ENCODE measurements at regions not wholly inside any gene's neighbourhood (a gene's known extent, or its start where the extent isn't known, plus 50 kb on each side); places are given as distances from the start of the nearest gene placed in this dataset.
A peak's percentile ranks its signal among the peaks of the same experiment; 100 is the strongest.
"Not testable (repeated sequence)": the region's sequence is repeated elsewhere in the genome, so short reads cannot be mapped to it uniquely, and the experiment has no call there.

- Histone ChIP-seq H3K4me3 (peak overlapping the region; percentile 43), H3K27ac (replicated peaks) (peak overlapping the region; percentile 94), H3K36me3 (no peaks in the 10 kb centered on the region), H3K4me1 (peaks cover 64% of the 10 kb centered on the region), H3K9me3 (replicated peaks) (no peaks in the 10 kb centered on the region), H3K27me3 (ENCODE audit: low read depth) (no peaks in the 10 kb centered on the region)
- TF ChIP-seq CTCF (IDR thresholded peaks at IDR 0.05; ENCODE audit: borderline replicate concordance): no peak
- DNase-seq: no peak
- intact Hi-C loops (cut with micrococcal nuclease): no loop called here
Observed at GRCh38 chr5:115424030-115424429, 120.5 kb downstream of the FEM1C start.

GRCh38 chr5:115423541-115423940, 121.0 kb downstream of the FEM1C start:
- TF ChIP-seq CTCF (IDR thresholded peaks at IDR 0.05; ENCODE audit: borderline replicate concordance): no peak
- Histone ChIP-seq H3K27me3 (ENCODE audit: low read depth) (no peaks in the 10 kb centered on the region), H3K4me1 (peaks cover 69% of the 10 kb centered on the region), H3K9me3 (replicated peaks) (no peaks in the 10 kb centered on the region), H3K36me3 (no peaks in the 10 kb centered on the region), H3K27ac (replicated peaks) (peak overlapping the region; percentile 94), H3K4me3 (peak overlapping the region; percentile 43)
- intact Hi-C loops (cut with micrococcal nuclease): no loop called here
- DNase-seq: peak; percentile 81

- Histone ChIP-seq H3K27me3 (ENCODE audit: low read depth) (no peaks in the 10 kb centered on the region), H3K36me3 (no peaks in the 10 kb centered on the region), H3K9me3 (replicated peaks) (no peaks in the 10 kb centered on the region), H3K4me1 (peaks cover 70% of the 10 kb centered on the region), H3K4me3 (peak overlapping the region; percentile 43), H3K27ac (replicated peaks) (peak overlapping the region; percentile 94)
- intact Hi-C loops (cut with micrococcal nuclease): no loop called here
- no peak for TF ChIP-seq CTCF (IDR thresholded peaks at IDR 0.05; ENCODE audit: borderline replicate concordance)
- DNase-seq: no peak
Observed at GRCh38 chr5:115423051-115423450, 121.5 kb downstream of the FEM1C start.

- H3K4me1 ChIP-seq: peaks cover 60% of the 10 kb centered on the region
- H3K4me3 ChIP-seq; H3K27me3 ChIP-seq (ENCODE audit: low read depth); H3K36me3 ChIP-seq; H3K27ac ChIP-seq (replicated peaks); intact Hi-C loops (cut with micrococcal nuclease); H3K9me3 ChIP-seq (replicated peaks); DNase-seq: not testable (repeated sequence)
Observed at GRCh38 chr5:115420812-115421211, 123.8 kb downstream of the FEM1C start.

- Histone ChIP-seq H3K4me1 (peaks cover 62% of the 10 kb centered on the region), H3K36me3 (no peaks in the 10 kb centered on the region), H3K9me3 (replicated peaks) (no peaks in the 10 kb centered on the region), H3K27ac (replicated peaks) (no peak overlapping the region), H3K27me3 (ENCODE audit: low read depth) (no peaks in the 10 kb centered on the region), H3K4me3 (no peak overlapping the region)
- DNase-seq: no peak
- no peak for TF ChIP-seq CTCF (IDR thresholded peaks at IDR 0.05; ENCODE audit: borderline replicate concordance)
- intact Hi-C loops (cut with micrococcal nuclease): no loop called here
Observed at GRCh38 chr5:115419846-115420585, 123.6 kb upstream of the CCDC112 start.

GRCh38 chr5:115418788-115419187, 122.3 kb upstream of the CCDC112 start:
- H3K4me1 ChIP-seq: peaks cover 62% of the 10 kb centered on the region
- H3K9me3 ChIP-seq (replicated peaks): no peaks in the 10 kb centered on the region
- no peak for DNase-seq
- intact Hi-C loops (cut with micrococcal nuclease): no loop called here
- no peaks in the 10 kb centered on the region for H3K27me3 ChIP-seq (ENCODE audit: low read depth)
- H3K27ac ChIP-seq (replicated peaks): no peak overlapping the region
- no peaks in the 10 kb centered on the region for H3K36me3 ChIP-seq
- H3K4me3 ChIP-seq: no peak overlapping the region
- TF ChIP-seq CTCF (IDR thresholded peaks at IDR 0.05; ENCODE audit: borderline replicate concordance): no peak
